ENCODE measurements at regions not wholly inside any gene's neighbourhood (a gene's known extent, or its start where the extent isn't known, plus 50 kb on each side); places are given as distances from the start of the nearest gene placed in this dataset.

DNA sequence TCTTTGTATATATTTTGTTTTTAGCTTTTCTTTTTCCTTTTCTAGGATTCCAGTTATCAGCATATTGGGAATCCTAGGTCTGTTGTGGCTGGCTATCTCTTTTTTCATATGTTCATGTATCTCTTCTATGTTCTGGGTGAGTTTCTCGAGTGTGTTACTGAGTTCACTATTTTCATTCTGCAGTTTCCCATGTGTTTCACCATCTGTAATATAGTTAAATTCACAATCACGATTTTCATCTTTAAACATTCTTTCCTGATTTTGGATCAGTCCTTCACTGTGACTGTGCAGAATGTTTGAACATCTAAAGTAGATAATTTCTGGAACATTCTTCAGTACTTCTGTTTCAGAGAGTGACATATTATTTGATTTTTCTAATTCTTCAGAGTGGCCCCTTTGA, 862.1 kb downstream of the OLFM4 start:
- no peak overlapping the region for H2AFZ ChIP-seq (ENCODE audit: low read depth, low read length)
- intact Hi-C loops (cut with micrococcal nuclease), result no loop called here
- no peak overlapping the region for H3K27ac ChIP-seq (ENCODE audit: insufficient read depth, low read depth, low read length)
- POLR2A ChIA-PET, result no interaction called here
- BruUV-seq (replicated peaks), result no TSS peak
- dilution Hi-C loops (cut with MboI; ENCODE audit: extremely low pct_ligation_motif_present, low sequenced_read_pairs), result no loop called here
- DNase-seq (ENCODE audit: low read depth, low spot score) (no peak), FAIRE-seq (no peak)
- H3K9ac ChIP-seq (replicated peaks; ENCODE audit: extremely low read depth, insufficient read depth, low read length), result no peak overlapping the region
- peaks cover 6% of the 10 kb centered on the region for H3K9me3 ChIP-seq (replicated peaks; ENCODE audit: control insufficient read depth, insufficient read depth, low read length)
- H3K4me3 ChIP-seq (replicated peaks in 1 of 3; ENCODE audit: insufficient read depth in 1 of 3, low read depth in 1 of 3, low read length in 3 of 3), result no peak overlapping the region
- no peaks in the 10 kb centered on the region for H4K20me1 ChIP-seq (replicated peaks; ENCODE audit: control insufficient read depth, extremely low read depth, insufficient read depth, low read length)
- CTCF ChIA-PET, result no interaction called here
- no peaks in the 10 kb centered on the region for H3K4me1 ChIP-seq (ENCODE audit: control insufficient read depth, extremely low read depth, insufficient read depth, low read length)
- no peaks in the 10 kb centered on the region for H3K9me1 ChIP-seq (replicated peaks; ENCODE audit: control insufficient read depth, extremely low read depth, insufficient read depth, low read length)
- H3K4me2 ChIP-seq (ENCODE audit: insufficient read depth, low read length), result no peak overlapping the region
- H3K79me2 ChIP-seq (ENCODE audit: control insufficient read depth, insufficient read depth, low read length), result no peaks in the 10 kb centered on the region
- H3K27me3 ChIP-seq (ENCODE audit: control insufficient read depth in 2 of 2, insufficient read depth in 2 of 2, low read length in 2 of 2), result no peaks in the 10 kb centered on the region
- H3K36me3 ChIP-seq (ENCODE audit: control insufficient read depth in 2 of 2, extremely low read depth in 1 of 2, insufficient read depth in 2 of 2, low read length in 2 of 2), result no peaks in the 10 kb centered on the region
- no peak for TF ChIP-seq JUN (IDR thresholded peaks at IDR 0.05; ENCODE audit: borderline replicate concordance, insufficient read depth, insufficient read length, low read depth)
- no peak for TF ChIP-seq POLR2A (IDR thresholded peaks at IDR 0.05; ENCODE audit: low read depth, low read length)
- no peak for TF ChIP-seq POLR2AphosphoS5 (IDR thresholded peaks at IDR 0.05; ENCODE audit: insufficient read depth, low read depth, low read length)
- no peak for TF ChIP-seq CTCF (IDR thresholded peaks at IDR 0.05; ENCODE audit: extremely low read depth in 1 of 2, insufficient read depth in 1 of 2, low read depth in 1 of 2, low read length in 2 of 2)
- TF ChIP-seq FOS (IDR thresholded peaks at IDR 0.05; ENCODE audit: borderline replicate concordance, insufficient read depth, low read length), result no peak
- TF ChIP-seq EZH2 (IDR thresholded peaks at IDR 0.05; ENCODE audit: borderline replicate concordance, low read depth, low read length, severe bottlenecking), result no peak
- TF ChIP-seq MYC (IDR thresholded peaks at IDR 0.05; ENCODE audit: low read depth, low read length), result no peak
- no peak for TF ChIP-seq GATA2 (IDR thresholded peaks at IDR 0.05; ENCODE audit: insufficient read depth, insufficient read length, low read depth, low read length)
- no peak for TF ChIP-seq MAX (IDR thresholded peaks at IDR 0.05; ENCODE audit: insufficient read depth, insufficient read length)
